ENCODE measurements at regions not wholly inside any gene's neighbourhood (a gene's known extent, or its start where the extent isn't known, plus 50 kb on each side); places are given as distances from the start of the nearest gene placed in this dataset.
"Not testable (repeated sequence)": the region's sequence is repeated elsewhere in the genome, so short reads cannot be mapped to it uniquely, and the experiment has no call there.

DNA sequence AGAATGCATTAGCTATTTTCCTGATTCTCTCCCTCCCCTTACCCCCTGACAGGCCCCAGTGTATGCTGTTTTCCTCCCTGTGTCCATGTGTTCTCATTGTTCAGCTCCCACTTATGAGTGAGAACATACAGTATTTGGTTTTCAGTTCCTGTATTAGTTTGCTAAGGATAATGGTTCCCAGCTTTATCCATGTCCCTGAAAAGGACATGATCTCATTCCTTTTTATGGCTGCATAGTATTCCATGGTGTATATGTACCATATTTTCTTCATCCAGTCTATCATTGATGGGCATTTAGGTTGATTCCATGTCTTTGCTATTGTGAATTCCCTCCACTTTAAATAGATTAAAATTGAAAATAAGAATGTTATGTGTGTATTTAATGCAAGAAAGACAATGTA, 89.9 kb upstream of the CREB1 start:
- not testable (repeated sequence) for TF ChIP-seq EZH2 (IDR thresholded peaks at IDR 0.05; ENCODE audit: borderline replicate concordance, insufficient read depth, low read length, poor library complexity, severe bottlenecking); POLR2AphosphoS5 (IDR thresholded peaks at IDR 0.05); RAD21 (conservative IDR thresholded peaks at IDR 0.05); EP300 (conservative IDR thresholded peaks at IDR 0.05; ENCODE audit: poor library complexity, severe bottlenecking)
- TF ChIP-seq, protein P1, sequence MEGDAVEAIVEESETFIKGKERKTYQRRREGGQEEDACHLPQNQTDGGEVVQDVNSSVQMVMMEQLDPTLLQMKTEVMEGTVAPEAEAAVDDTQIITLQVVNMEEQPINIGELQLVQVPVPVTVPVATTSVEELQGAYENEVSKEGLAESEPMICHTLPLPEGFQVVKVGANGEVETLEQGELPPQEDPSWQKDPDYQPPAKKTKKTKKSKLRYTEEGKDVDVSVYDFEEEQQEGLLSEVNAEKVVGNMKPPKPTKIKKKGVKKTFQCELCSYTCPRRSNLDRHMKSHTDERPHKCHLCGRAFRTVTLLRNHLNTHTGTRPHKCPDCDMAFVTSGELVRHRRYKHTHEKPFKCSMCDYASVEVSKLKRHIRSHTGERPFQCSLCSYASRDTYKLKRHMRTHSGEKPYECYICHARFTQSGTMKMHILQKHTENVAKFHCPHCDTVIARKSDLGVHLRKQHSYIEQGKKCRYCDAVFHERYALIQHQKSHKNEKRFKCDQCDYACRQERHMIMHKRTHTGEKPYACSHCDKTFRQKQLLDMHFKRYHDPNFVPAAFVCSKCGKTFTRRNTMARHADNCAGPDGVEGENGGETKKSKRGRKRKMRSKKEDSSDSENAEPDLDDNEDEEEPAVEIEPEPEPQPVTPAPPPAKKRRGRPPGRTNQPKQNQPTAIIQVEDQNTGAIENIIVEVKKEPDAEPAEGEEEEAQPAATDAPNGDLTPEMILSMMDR (IDR thresholded peaks at IDR 0.05; ENCODE audit: poor library complexity, severe bottlenecking), result not testable (repeated sequence)
- TF ChIP-seq, protein P2, sequence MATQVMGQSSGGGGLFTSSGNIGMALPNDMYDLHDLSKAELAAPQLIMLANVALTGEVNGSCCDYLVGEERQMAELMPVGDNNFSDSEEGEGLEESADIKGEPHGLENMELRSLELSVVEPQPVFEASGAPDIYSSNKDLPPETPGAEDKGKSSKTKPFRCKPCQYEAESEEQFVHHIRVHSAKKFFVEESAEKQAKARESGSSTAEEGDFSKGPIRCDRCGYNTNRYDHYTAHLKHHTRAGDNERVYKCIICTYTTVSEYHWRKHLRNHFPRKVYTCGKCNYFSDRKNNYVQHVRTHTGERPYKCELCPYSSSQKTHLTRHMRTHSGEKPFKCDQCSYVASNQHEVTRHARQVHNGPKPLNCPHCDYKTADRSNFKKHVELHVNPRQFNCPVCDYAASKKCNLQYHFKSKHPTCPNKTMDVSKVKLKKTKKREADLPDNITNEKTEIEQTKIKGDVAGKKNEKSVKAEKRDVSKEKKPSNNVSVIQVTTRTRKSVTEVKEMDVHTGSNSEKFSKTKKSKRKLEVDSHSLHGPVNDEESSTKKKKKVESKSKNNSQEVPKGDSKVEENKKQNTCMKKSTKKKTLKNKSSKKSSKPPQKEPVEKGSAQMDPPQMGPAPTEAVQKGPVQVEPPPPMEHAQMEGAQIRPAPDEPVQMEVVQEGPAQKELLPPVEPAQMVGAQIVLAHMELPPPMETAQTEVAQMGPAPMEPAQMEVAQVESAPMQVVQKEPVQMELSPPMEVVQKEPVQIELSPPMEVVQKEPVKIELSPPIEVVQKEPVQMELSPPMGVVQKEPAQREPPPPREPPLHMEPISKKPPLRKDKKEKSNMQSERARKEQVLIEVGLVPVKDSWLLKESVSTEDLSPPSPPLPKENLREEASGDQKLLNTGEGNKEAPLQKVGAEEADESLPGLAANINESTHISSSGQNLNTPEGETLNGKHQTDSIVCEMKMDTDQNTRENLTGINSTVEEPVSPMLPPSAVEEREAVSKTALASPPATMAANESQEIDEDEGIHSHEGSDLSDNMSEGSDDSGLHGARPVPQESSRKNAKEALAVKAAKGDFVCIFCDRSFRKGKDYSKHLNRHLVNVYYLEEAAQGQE (IDR thresholded peaks at IDR 0.05; ENCODE audit: borderline replicate concordance), result not testable (repeated sequence)
